ENCODE measurements at regions not wholly inside any gene's neighbourhood (a gene's known extent, or its start where the extent isn't known, plus 50 kb on each side); places are given as distances from the start of the nearest gene placed in this dataset.

- Mint-ChIP-seq H3K9me3 (ENCODE audit: low read depth) (peaks cover 17% of the 10 kb centered on the region), H3K27ac (no peak overlapping the region), H3K4me3 (no peak overlapping the region), H3K4me1 (no peaks in the 10 kb centered on the region), H3K27me3 (no peaks in the 10 kb centered on the region), H3K36me3 (ENCODE audit: low read depth) (no peaks in the 10 kb centered on the region)
- DNase-seq (no peak), ATAC-seq (no peak)
- intact Hi-C loops (cut with DNase I, micrococcal nuclease) = no loop called here
- CTCF ChIA-PET = no interaction called here
- POLR2A ChIA-PET = no interaction called here
These were observed 568.2 kb upstream of the REG3G start for GRCh38 chr2:78457269-78457668.

- H3K36me3 Mint-ChIP-seq (ENCODE audit: low read depth) = no peaks in the 10 kb centered on the region
- intact Hi-C loops (cut with DNase I, micrococcal nuclease) = no loop called here
- no peak overlapping the region for H3K4me3 Mint-ChIP-seq
- ChIA-PET POLR2A (no interaction called here), CTCF (no interaction called here)
- ATAC-seq (no peak), DNase-seq (no peak)
- no peak overlapping the region for H3K27ac Mint-ChIP-seq
- peaks cover 12% of the 10 kb centered on the region for H3K9me3 Mint-ChIP-seq (ENCODE audit: low read depth)
- no peaks in the 10 kb centered on the region for H3K4me1 Mint-ChIP-seq
- no peaks in the 10 kb centered on the region for H3K27me3 Mint-ChIP-seq
These were observed 559.8 kb upstream of the REG3G start for GRCh38 chr2:78465707-78466106.

DNA sequence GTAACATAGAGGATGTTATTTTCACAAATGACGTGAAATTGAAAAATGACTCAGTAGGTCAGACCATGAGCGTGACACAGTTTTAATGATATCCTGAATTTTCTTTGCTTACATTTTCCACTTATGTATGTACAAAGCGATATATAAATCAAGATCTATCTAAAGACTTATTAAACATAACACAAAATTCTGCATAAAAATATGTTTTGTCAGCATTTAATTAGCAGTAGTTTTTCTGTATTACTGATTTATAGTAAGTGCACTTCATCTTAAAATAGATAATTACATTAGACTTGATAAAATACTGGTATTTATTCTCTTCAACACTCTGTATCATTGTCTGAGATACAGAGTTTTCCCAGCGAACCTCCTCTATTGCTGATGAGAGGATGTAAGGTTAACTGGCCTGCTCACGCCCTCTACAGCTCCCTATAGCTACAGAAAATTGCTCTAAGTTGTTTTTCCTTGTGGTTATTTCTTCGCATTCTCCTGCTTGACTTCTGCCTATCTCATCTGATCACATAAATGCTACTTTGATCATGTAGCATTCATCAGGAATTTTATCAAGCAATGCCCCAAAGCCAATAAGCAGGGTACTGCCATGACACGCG, 548.8 kb upstream of the REG3G start:
- POLR2A ChIA-PET = no interaction called here
- peaks cover 8% of the 10 kb centered on the region for H3K9me3 Mint-ChIP-seq (ENCODE audit: low read depth)

DNA sequence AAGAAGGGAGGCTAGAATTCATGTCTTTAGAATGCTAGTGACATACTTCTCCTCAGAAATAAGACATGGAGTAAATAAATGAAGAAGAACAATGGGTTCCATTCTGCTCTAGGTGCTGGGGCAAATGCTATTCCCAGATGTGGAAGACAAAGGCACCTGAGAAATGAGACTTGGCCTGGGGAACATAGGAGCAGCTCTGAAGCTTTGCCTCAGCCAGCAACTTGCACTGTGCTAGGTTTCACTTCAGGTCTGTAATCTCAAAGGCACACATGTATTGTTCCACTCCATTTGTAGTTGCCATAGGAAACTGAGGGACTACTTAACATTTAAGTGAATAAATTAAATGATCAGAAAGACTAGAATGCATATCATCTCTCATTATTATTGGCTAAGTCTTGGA, 538.9 kb upstream of the REG3G start:
- H3K27ac Mint-ChIP-seq = no peak overlapping the region
- peaks cover 6% of the 10 kb centered on the region for H3K9me3 Mint-ChIP-seq (ENCODE audit: low read depth)
- POLR2A ChIA-PET = no interaction called here
- no peaks in the 10 kb centered on the region for H3K4me1 Mint-ChIP-seq
- H3K27me3 Mint-ChIP-seq = no peaks in the 10 kb centered on the region
- H3K36me3 Mint-ChIP-seq (ENCODE audit: low read depth) = no peaks in the 10 kb centered on the region
- CTCF ChIA-PET = no interaction called here
- no peak overlapping the region for H3K4me3 Mint-ChIP-seq
- intact Hi-C loops (cut with DNase I, micrococcal nuclease) = no loop called here
- ATAC-seq = no peak
- DNase-seq = no peak

More for the DNA sequence above, 548.8 kb upstream of the REG3G start:
- Mint-ChIP-seq H3K36me3 (ENCODE audit: low read depth) (no peaks in the 10 kb centered on the region), H3K27ac (no peak overlapping the region), H3K4me3 (no peak overlapping the region), H3K27me3 (no peaks in the 10 kb centered on the region), H3K4me1 (no peaks in the 10 kb centered on the region)
- CTCF ChIA-PET = no interaction called here
- intact Hi-C loops (cut with DNase I, micrococcal nuclease) = no loop called here
- no peak for ATAC-seq
- DNase-seq = no peak

- H3K27me3 Mint-ChIP-seq = no peaks in the 10 kb centered on the region
- ChIA-PET POLR2A (no interaction called here), CTCF (no interaction called here)
- no peaks in the 10 kb centered on the region for H3K36me3 Mint-ChIP-seq (ENCODE audit: low read depth)
- no peak overlapping the region for H3K4me3 Mint-ChIP-seq
- intact Hi-C loops (cut with DNase I, micrococcal nuclease) = no loop called here
- H3K27ac Mint-ChIP-seq = no peak overlapping the region
- H3K9me3 Mint-ChIP-seq (ENCODE audit: low read depth) = peaks cover 25% of the 10 kb centered on the region
- H3K4me1 Mint-ChIP-seq = no peaks in the 10 kb centered on the region
- DNase-seq (no peak), ATAC-seq (no peak)
These were observed 527.4 kb upstream of the REG3G start for GRCh38 chr2:78498125-78498524.

DNA sequence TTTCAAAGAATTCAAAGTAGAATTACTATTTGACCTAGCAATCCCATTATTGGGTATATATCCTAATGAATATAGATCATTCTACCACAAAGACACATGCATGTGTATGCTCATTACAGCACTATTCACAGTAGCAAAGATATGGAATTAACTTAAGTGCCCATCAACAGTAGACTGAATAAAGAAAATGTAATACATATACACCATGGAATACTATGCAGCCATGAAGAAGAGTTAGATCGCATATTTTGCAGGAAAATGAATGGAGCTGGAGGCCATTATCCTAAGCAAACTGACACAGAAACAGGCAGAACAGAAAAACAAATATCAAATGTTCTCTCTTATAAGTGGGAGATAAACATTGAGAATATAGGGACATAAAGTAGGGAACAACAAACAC, 519.2 kb upstream of the REG3G start:
- Mint-ChIP-seq H3K27me3 (no peaks in the 10 kb centered on the region), H3K36me3 (ENCODE audit: low read depth) (no peaks in the 10 kb centered on the region), H3K9me3 (ENCODE audit: low read depth) (peaks cover 38% of the 10 kb centered on the region), H3K4me3 (no peak overlapping the region), H3K27ac (no peak overlapping the region), H3K4me1 (no peaks in the 10 kb centered on the region)
- DNase-seq (no peak), ATAC-seq (no peak)
- ChIA-PET POLR2A (no interaction called here), CTCF (no interaction called here)
- intact Hi-C loops (cut with DNase I, micrococcal nuclease) = no loop called here

GRCh38 chr2:78521938-78522337, 503.6 kb upstream of the REG3G start:
- Mint-ChIP-seq H3K27me3 (no peaks in the 10 kb centered on the region), H3K36me3 (ENCODE audit: low read depth) (no peaks in the 10 kb centered on the region), H3K27ac (no peak overlapping the region), H3K4me3 (no peak overlapping the region), H3K4me1 (no peaks in the 10 kb centered on the region), H3K9me3 (ENCODE audit: low read depth) (peaks cover 12% of the 10 kb centered on the region)
- ATAC-seq = no peak
- ChIA-PET CTCF (no interaction called here), POLR2A (no interaction called here)
- DNase-seq = no peak
- intact Hi-C loops (cut with DNase I, micrococcal nuclease) = no loop called here

DNA sequence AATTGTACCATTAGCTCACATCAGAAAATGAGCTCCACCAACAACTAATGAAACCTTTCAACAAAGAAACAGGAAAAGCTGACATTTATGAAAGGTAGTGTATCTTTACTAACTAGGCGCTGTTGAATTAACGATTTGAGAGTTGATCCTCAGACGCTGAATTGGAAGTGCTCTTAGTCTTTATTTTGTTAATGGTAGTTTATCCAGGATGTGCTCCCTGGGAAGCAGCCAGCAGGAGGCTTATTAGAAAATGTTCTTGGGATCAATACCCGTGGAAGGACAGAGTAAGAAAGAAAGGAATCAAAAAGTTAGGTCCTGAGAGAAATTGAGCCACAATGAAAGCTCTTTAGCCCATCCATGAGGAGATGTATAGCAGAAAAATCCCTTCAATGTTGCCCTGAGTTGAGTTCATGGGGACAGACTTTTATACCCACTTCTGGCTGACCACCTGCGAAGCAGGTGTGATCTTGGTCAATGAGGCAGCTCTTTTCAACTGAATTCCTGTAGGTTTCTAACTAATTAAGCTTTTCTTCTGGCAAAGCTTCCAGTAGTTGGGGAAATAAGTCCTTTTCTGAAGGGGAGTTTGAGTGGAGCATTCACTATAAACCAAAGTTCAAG, 492.6 kb upstream of the REG3G start:
- H3K9me3 Mint-ChIP-seq (ENCODE audit: low read depth) = no peaks in the 10 kb centered on the region
- H3K36me3 Mint-ChIP-seq (ENCODE audit: low read depth) = no peaks in the 10 kb centered on the region
- ChIA-PET CTCF (no interaction called here), POLR2A (no interaction called here)
- H3K27me3 Mint-ChIP-seq = no peaks in the 10 kb centered on the region
- H3K27ac Mint-ChIP-seq = no peak overlapping the region
- H3K4me1 Mint-ChIP-seq = no peaks in the 10 kb centered on the region
- DNase-seq (no peak), ATAC-seq (no peak)
- no peak overlapping the region for H3K4me3 Mint-ChIP-seq
- intact Hi-C loops (cut with DNase I, micrococcal nuclease) = no loop called here

DNA sequence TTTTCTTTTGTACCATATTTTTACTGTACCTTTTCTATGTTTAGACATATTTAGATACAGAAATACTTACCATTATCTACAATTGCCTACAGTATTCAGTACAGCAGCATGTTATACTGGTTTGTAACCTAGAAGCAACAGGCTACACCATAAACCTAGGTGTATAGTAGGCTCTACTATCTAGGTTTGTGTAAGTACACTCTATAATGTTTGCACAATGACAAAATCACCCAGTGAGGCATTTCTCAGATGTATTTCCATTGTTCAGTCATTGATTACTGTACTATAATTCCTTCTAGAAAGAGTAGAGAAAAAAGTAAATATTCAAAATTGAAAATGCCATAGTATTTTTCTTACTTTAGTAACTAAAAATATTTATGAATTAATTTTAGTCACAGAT, 490.1 kb upstream of the REG3G start:
- Mint-ChIP-seq H3K27ac (no peak overlapping the region), H3K27me3 (no peaks in the 10 kb centered on the region), H3K4me3 (no peak overlapping the region), H3K4me1 (no peaks in the 10 kb centered on the region), H3K36me3 (ENCODE audit: low read depth) (no peaks in the 10 kb centered on the region), H3K9me3 (ENCODE audit: low read depth) (peaks cover 2% of the 10 kb centered on the region)
- POLR2A ChIA-PET = no interaction called here
- intact Hi-C loops (cut with DNase I, micrococcal nuclease) = no loop called here
- DNase-seq (no peak), ATAC-seq (no peak)
- CTCF ChIA-PET = no interaction called here

DNA sequence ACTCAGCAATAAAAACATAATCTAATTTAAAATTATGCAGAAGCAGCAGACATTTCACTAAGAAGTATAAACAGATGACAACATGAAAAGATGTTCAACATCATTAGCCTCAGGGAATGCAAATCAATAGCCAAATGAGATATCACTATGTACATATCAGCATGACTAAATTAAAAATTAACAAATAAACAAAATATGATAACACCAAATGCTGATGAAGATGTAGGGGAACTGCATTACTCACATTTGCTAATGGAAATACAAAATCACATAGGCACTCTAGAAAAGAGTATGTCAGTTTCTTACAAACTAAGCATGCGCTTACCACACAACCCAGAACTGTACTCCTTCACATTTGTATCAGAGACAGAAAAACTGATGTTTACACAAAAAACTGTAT, 487.2 kb upstream of the REG3G start:
- CTCF ChIA-PET = no interaction called here
- no peak for DNase-seq
- no peak overlapping the region for H3K4me3 Mint-ChIP-seq
- H3K27ac Mint-ChIP-seq = no peak overlapping the region
- intact Hi-C loops (cut with DNase I, micrococcal nuclease) = no loop called here
- H3K9me3 Mint-ChIP-seq (ENCODE audit: low read depth) = peaks cover 11% of the 10 kb centered on the region
- H3K36me3 Mint-ChIP-seq (ENCODE audit: low read depth) = no peaks in the 10 kb centered on the region
- POLR2A ChIA-PET = interaction anchor here (0.6 kb wide), 1 partner anchor 1054 kb away, joined by 8 read pairs; no protein-coding TSS in a partner anchor
- no peak for ATAC-seq
- H3K27me3 Mint-ChIP-seq = no peaks in the 10 kb centered on the region
- H3K4me1 Mint-ChIP-seq = no peaks in the 10 kb centered on the region

GRCh38 chr2:78540255-78540654, 485.2 kb upstream of the REG3G start:
- DNase-seq (no peak), ATAC-seq (no peak)
- H3K9me3 Mint-ChIP-seq (ENCODE audit: low read depth) = peaks cover 11% of the 10 kb centered on the region
- no peak overlapping the region for H3K27ac Mint-ChIP-seq
- no peaks in the 10 kb centered on the region for H3K36me3 Mint-ChIP-seq (ENCODE audit: low read depth)
- H3K4me3 Mint-ChIP-seq = no peak overlapping the region
- ChIA-PET POLR2A (no interaction called here), CTCF (no interaction called here)
- H3K27me3 Mint-ChIP-seq = no peaks in the 10 kb centered on the region
- intact Hi-C loops (cut with DNase I, micrococcal nuclease) = no loop called here
- no peaks in the 10 kb centered on the region for H3K4me1 Mint-ChIP-seq

GRCh38 chr2:78541088-78541450, 484.4 kb upstream of the REG3G start:
- DNase-seq (no peak), ATAC-seq (no peak)
- no peak overlapping the region for H3K4me3 Mint-ChIP-seq
- ChIA-PET CTCF (no interaction called here), POLR2A (interaction anchor here (0.7 kb wide), 1 partner anchor 46 kb away, joined by 3 read pairs; no protein-coding TSS in a partner anchor)
- peaks cover 11% of the 10 kb centered on the region for H3K9me3 Mint-ChIP-seq (ENCODE audit: low read depth)
- H3K27me3 Mint-ChIP-seq = no peaks in the 10 kb centered on the region
- H3K4me1 Mint-ChIP-seq = no peaks in the 10 kb centered on the region
- no peaks in the 10 kb centered on the region for H3K36me3 Mint-ChIP-seq (ENCODE audit: low read depth)
- intact Hi-C loops (cut with DNase I, micrococcal nuclease) = no loop called here
- no peak overlapping the region for H3K27ac Mint-ChIP-seq

Data from activated CD4-positive, alpha-beta T cell treated with anti-CD3 and anti-CD28 coated beads for 36 hours (primary cell).